ENCODE measurements at regions not wholly inside any gene's neighbourhood (a gene's known extent, or its start where the extent isn't known, plus 50 kb on each side); places are given as distances from the start of the nearest gene placed in this dataset.

DNA sequence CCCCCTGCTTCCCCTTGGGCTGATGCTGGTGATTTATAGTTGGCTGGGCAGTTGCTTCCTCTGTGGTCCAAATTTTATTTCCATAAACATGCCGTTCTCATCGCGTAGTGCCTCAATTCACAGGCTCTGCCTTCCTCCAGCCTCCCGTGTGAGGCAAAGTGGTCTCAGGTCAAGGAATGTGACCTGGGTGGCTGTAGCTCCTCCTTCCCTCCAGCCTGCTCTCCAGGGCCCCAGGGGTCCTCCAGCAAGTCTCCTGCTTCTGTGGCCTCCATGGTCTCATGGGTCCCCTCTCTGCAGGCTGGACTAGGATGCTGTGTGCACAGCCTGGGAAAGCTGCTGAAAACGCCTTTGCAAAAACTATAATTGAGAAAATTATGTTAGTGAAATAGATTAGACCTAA is 694.1 kb downstream of the BRD1 start:
- 16% methylated on average over 5 of the region's 5 CpGs for WGBS (ENCODE audit: low lambda C conversion rate)
- Histone ChIP-seq H2AFZ (ENCODE audit: low read length) (no peak overlapping the region), H3K9ac (ENCODE audit: insufficient read depth, low read depth, low read length) (no peak overlapping the region), H3K4me3 (replicated peaks in 1 of 3; ENCODE audit: insufficient read depth in 1 of 3, low read depth in 2 of 3, low read length in 3 of 3) (no peak overlapping the region), H3K9me3 (ENCODE audit: low read length) (no peaks in the 10 kb centered on the region), H3K79me2 (ENCODE audit: insufficient read depth, low read length) (no peaks in the 10 kb centered on the region), H4K20me1 (ENCODE audit: insufficient read depth, low read length) (no peaks in the 10 kb centered on the region), H3K36me3 (replicated peaks in 1 of 2; ENCODE audit: control insufficient read depth in 1 of 2, insufficient read depth in 2 of 2, low read length in 2 of 2) (no peaks in the 10 kb centered on the region), H3K4me2 (ENCODE audit: low read depth, low read length) (no peak overlapping the region), H3K4me1 (ENCODE audit: insufficient read depth, low read length) (no peaks in the 10 kb centered on the region), H3K27me3 (ENCODE audit: control insufficient read depth in 1 of 2, insufficient read depth in 2 of 2, low read length in 2 of 2) (peaks cover 1 to 7% of the 10 kb centered on the region in 2 experiments; a peak in 3 of 5 replicates), H3K27ac (ENCODE audit: extremely low read length, insufficient read depth, low read length) (no peak overlapping the region)
- ATAC-seq, result no peak
- no peak for DNase-seq (ENCODE audit: low spot score)
- intact Hi-C loops (cut with micrococcal nuclease; ENCODE audit: unreplicated experiment), result no loop called here
- TF ChIP-seq, protein P1, sequence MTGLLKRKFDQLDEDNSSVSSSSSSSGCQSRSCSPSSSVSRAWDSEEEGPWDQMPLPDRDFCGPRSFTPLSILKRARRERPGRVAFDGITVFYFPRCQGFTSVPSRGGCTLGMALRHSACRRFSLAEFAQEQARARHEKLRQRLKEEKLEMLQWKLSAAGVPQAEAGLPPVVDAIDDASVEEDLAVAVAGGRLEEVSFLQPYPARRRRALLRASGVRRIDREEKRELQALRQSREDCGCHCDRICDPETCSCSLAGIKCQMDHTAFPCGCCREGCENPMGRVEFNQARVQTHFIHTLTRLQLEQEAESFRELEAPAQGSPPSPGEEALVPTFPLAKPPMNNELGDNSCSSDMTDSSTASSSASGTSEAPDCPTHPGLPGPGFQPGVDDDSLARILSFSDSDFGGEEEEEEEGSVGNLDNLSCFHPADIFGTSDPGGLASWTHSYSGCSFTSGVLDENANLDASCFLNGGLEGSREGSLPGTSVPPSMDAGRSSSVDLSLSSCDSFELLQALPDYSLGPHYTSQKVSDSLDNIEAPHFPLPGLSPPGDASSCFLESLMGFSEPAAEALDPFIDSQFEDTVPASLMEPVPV (CRISPR knock-in tag; IDR thresholded peaks at IDR 0.05), result no peak
- no peak for TF ChIP-seq MYC (CRISPR knock-in tag; IDR thresholded peaks at IDR 0.05; ENCODE audit: borderline replicate concordance)
- no peak for TF ChIP-seq ARHGAP35 (CRISPR knock-in tag; IDR thresholded peaks at IDR 0.05; ENCODE audit: borderline replicate concordance)
- no peak for TF ChIP-seq NPAS2 (CRISPR knock-in tag; IDR thresholded peaks at IDR 0.05; ENCODE audit: borderline replicate concordance)
- no peak for TF ChIP-seq SOX5 (CRISPR knock-in tag; IDR thresholded peaks at IDR 0.05; ENCODE audit: borderline replicate concordance)
- no peak for TF ChIP-seq ZNF143 (CRISPR knock-in tag; IDR thresholded peaks at IDR 0.05)
- no peak for TF ChIP-seq LCORL (IDR thresholded peaks at IDR 0.05)
- TF ChIP-seq LCORL (CRISPR knock-in tag; IDR thresholded peaks at IDR 0.05), result no peak
- TF ChIP-seq, protein P2, sequence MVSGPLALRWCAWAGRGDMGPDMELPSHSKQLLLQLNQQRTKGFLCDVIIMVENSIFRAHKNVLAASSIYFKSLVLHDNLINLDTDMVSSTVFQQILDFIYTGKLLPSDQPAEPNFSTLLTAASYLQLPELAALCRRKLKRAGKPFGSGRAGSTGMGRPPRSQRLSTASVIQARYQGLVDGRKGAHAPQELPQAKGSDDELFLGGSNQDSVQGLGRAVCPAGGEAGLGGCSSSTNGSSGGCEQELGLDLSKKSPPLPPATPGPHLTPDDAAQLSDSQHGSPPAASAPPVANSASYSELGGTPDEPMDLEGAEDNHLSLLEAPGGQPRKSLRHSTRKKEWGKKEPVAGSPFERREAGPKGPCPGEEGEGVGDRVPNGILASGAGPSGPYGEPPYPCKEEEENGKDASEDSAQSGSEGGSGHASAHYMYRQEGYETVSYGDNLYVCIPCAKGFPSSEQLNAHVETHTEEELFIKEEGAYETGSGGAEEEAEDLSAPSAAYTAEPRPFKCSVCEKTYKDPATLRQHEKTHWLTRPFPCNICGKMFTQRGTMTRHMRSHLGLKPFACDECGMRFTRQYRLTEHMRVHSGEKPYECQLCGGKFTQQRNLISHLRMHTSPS (CRISPR knock-in tag; IDR thresholded peaks at IDR 0.05; ENCODE audit: low read depth), result no peak
- TF ChIP-seq ZNF678 (CRISPR knock-in tag; IDR thresholded peaks at IDR 0.05), result no peak
- no peak for TF ChIP-seq ZNF251 (CRISPR knock-in tag; IDR thresholded peaks at IDR 0.05)
- no peak for TF ChIP-seq ZSCAN21 (CRISPR knock-in tag; IDR thresholded peaks at IDR 0.05; ENCODE audit: borderline replicate concordance)
- TF ChIP-seq ZNF589 (CRISPR knock-in tag; conservative IDR thresholded peaks at IDR 0.05), result no peak
- TF ChIP-seq NFE2 (CRISPR knock-in tag; IDR thresholded peaks at IDR 0.05), result no peak
- no TSS peak for BruUV-seq (replicated peaks)
- no peak for FAIRE-seq
- in situ Hi-C loops (cut with HindIII; ENCODE audit: extremely low pct_ligation_motif_present, low pct_unique_long_range_greater_than_20kb), result no loop called here
- CTCF ChIA-PET (ENCODE audit: low intra/inter-chr PET ratio, low total read pairs), result no interaction called here
- POLR2A ChIA-PET, result no interaction called here

All from HepG2 (cell line).